ENCODE measurements at regions not wholly inside any gene's neighbourhood (a gene's known extent, or its start where the extent isn't known, plus 50 kb on each side); places are given as distances from the start of the nearest gene placed in this dataset.

DNA sequence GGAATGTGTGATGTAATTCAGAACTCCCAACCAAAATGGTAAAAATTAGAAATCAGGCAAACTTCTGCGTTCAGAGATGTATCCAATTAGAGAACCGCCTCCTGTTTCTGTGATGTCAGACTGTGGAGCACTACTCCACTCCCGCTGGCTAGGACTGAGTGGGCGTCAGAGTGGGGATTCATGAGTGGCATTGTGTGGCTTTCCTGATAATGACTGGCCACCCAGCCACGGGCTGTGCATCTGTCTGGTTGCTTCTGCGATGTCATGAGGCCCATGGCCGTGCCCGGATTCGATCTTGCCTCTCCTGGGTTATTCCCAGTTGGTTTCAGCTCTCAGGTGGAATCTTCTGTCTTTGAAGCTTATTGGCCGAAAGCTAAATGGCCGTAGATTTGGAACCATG lies 87.1 kb upstream of the KCNA1 start:
- Histone ChIP-seq H3K9me3 (ENCODE audit: control insufficient read depth in 2 of 2, insufficient read depth in 1 of 2, low read length in 1 of 2) (no peaks in the 10 kb centered on the region), H3K27ac (ENCODE audit: low read depth in 1 of 2, low read length in 1 of 2) (no peak overlapping the region), H3K36me3 (ENCODE audit: control insufficient read depth in 2 of 2, insufficient read depth in 2 of 2, low read length in 1 of 2) (no peaks in the 10 kb centered on the region), H3K27me3 (ENCODE audit: control insufficient read depth in 2 of 2, insufficient read depth in 1 of 2, low read length in 1 of 2) (no peaks in the 10 kb centered on the region), H3K4me3 (ENCODE audit: low read length in 2 of 2) (no peak overlapping the region), H3K4me1 (ENCODE audit: control insufficient read depth in 2 of 2, insufficient read depth in 2 of 2, low read length in 2 of 2) (peaks cover 31 to 45% of the 10 kb centered on the region in 2 donors)
- WGBS: 96% methylated on average over 11 of the region's 11 CpGs
- no peak for DNase-seq (ENCODE audit: low read depth in 6 of 9, low spot score in 9 of 9)

DNA sequence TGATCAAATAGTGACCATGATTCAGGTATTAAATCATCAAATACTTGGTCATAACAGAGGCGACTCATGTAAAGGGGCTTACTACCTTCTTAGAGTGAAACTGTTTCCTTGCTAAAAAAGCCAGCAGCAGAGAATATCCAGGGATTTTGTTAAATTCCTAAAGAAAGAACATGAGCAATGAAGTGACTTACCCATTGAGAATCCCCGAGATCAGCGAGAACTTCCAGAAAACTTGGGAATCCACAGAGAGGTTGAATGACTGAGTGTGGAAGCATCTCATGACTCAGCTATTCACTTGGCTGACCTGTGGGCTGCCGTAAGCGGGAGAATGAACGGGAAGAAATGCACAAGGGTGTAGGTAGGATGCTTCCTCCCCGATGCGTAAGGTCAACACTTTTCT lies 85.3 kb upstream of the KCNA1 start:
- Histone ChIP-seq H3K9me3 (ENCODE audit: control insufficient read depth in 2 of 2, insufficient read depth in 1 of 2, low read length in 1 of 2) (no peaks in the 10 kb centered on the region), H3K36me3 (ENCODE audit: control insufficient read depth in 2 of 2, insufficient read depth in 2 of 2, low read length in 1 of 2) (no peaks in the 10 kb centered on the region), H3K4me3 (ENCODE audit: low read length in 2 of 2) (no peak overlapping the region), H3K27ac (ENCODE audit: low read depth in 1 of 2, low read length in 1 of 2) (no peak overlapping the region), H3K4me1 (ENCODE audit: control insufficient read depth in 2 of 2, insufficient read depth in 2 of 2, low read length in 2 of 2) (peaks cover 37 to 46% of the 10 kb centered on the region in 2 donors), H3K27me3 (ENCODE audit: control insufficient read depth in 2 of 2, insufficient read depth in 1 of 2, low read length in 1 of 2) (no peaks in the 10 kb centered on the region)
- DNase-seq (ENCODE audit: low read depth in 6 of 9, low spot score in 9 of 9): no peak
- WGBS: 97% methylated on average over 8 of the region's 8 CpGs

DNA sequence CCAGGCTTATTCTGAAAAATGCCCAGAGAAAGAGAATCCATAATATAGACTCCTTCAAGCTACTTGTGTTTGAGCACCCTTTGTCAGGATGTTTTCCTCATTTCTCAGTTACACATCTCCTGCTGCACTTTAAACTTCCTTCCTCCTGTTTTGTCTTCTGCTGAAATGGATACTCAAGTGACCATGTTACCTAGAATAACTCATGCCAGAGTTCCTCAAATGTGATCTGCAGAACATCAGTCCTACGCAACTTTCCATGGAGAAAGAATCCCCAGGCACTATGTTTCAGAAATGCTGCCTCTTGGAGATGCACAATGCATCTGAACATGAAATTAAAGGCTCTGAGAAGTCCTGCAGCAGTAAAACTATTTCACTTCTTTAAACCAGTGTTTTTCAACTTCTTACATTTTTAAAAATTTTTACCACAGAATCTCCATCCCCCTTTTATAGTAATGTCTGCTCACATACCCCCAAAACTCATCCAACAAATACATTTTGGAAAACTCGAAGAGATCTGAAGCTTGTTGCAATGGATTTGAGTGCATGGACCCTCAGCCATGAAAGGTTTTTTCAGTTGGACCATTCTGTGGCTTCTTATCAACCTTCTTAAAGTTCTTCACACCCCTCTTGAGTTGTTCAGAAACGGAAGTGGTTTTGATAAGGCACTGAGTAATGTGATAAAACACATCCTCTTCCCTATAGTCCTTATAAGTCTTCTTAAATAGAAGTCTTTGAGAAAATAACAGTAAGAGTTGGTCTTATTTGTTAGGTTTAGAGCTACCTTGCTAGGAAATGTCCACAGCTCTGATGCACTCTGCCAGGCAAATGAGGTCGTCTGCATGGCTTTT lies 84.5 kb upstream of the KCNA1 start:
- peak overlapping the region in 1 of 2 donors; percentile 62 for H3K27ac ChIP-seq (ENCODE audit: low read depth in 1 of 2, low read length in 1 of 2)
- 33% methylated on average over 4 of the region's 4 CpGs for WGBS
- peaks cover 0 to under 1% of the 10 kb centered on the region in 2 donors for H3K27me3 ChIP-seq (ENCODE audit: control insufficient read depth in 2 of 2, insufficient read depth in 1 of 2, low read length in 1 of 2)

DNA sequence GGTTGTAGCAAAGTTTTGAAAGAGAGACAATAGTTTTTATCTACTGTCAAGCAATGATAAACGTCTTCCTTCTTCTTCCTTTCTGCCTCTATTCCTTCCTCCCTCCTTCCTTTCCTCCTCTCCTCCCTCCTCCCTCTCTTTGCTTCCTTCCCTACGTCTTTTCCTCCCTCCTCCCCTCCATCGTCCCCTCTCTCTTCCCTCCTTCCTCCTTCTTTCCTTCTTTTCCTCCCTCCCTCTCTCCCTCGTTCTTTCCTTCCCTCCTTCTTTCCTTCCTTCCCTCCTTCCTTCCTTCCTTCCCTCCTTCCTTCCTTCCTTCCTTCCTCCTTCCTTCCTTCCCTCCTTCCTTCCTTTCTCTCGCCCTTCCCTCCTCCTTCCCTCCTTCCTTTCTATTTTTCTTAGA lies 82.8 kb upstream of the KCNA1 start:
- H3K4me1 ChIP-seq (ENCODE audit: control insufficient read depth in 2 of 2, insufficient read depth in 2 of 2, low read length in 2 of 2): peaks cover 44 to 60% of the 10 kb centered on the region in 2 donors
- 77% methylated on average over 5 of the region's 5 CpGs for WGBS
- no peak overlapping the region for H3K4me3 ChIP-seq (ENCODE audit: low read length in 2 of 2)
- no peaks in the 10 kb centered on the region for H3K36me3 ChIP-seq (ENCODE audit: control insufficient read depth in 2 of 2, insufficient read depth in 2 of 2, low read length in 1 of 2)
- DNase-seq (ENCODE audit: low read depth in 6 of 9, low spot score in 9 of 9): no peak
- H3K9me3 ChIP-seq (ENCODE audit: control insufficient read depth in 2 of 2, insufficient read depth in 1 of 2, low read length in 1 of 2): no peaks in the 10 kb centered on the region
- H3K27me3 ChIP-seq (ENCODE audit: control insufficient read depth in 2 of 2, insufficient read depth in 1 of 2, low read length in 1 of 2): peaks cover 0 to 2% of the 10 kb centered on the region in 2 donors
- H3K27ac ChIP-seq (ENCODE audit: low read depth in 1 of 2, low read length in 1 of 2): no peak overlapping the region

More for the DNA sequence above, 84.5 kb upstream of the KCNA1 start:
- Histone ChIP-seq H3K36me3 (ENCODE audit: control insufficient read depth in 2 of 2, insufficient read depth in 2 of 2, low read length in 1 of 2) (no peaks in the 10 kb centered on the region), H3K9me3 (ENCODE audit: control insufficient read depth in 2 of 2, insufficient read depth in 1 of 2, low read length in 1 of 2) (no peaks in the 10 kb centered on the region), H3K4me3 (ENCODE audit: low read length in 2 of 2) (no peak overlapping the region), H3K4me1 (ENCODE audit: control insufficient read depth in 2 of 2, insufficient read depth in 2 of 2, low read length in 2 of 2) (peaks cover 42 to 49% of the 10 kb centered on the region in 2 donors)
- peak in 3 of 9 donors; percentile 38 to 76 (median 46) for DNase-seq (ENCODE audit: low read depth in 6 of 9, low spot score in 9 of 9)

DNA sequence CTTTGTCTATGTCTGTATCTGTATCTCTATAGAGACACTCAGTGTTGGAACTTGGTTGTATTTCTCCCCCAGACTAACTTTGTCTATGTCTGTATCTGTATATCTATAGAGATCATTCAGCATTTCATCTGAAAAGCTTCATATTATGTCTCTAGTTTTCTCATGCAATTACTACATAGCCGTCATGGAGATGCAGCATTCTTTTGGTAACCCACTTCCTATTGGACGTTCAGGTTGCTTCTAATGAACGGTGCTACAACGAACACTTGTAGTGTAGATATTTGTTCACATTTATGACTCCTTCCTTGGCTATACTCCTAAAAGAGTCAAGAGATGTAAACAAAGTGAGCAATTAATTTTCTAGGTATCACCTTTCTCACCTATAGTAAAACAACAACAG lies 81.5 kb upstream of the KCNA1 start:
- Histone ChIP-seq H3K4me1 (ENCODE audit: control insufficient read depth in 2 of 2, insufficient read depth in 2 of 2, low read length in 2 of 2) (peaks cover 44 to 60% of the 10 kb centered on the region in 2 donors), H3K27me3 (ENCODE audit: control insufficient read depth in 2 of 2, insufficient read depth in 1 of 2, low read length in 1 of 2) (peaks cover 0 to 2% of the 10 kb centered on the region in 2 donors), H3K36me3 (ENCODE audit: control insufficient read depth in 2 of 2, insufficient read depth in 2 of 2, low read length in 1 of 2) (no peaks in the 10 kb centered on the region), H3K4me3 (ENCODE audit: low read length in 2 of 2) (peak overlapping the region in 1 of 2 donors; percentile 28), H3K9me3 (ENCODE audit: control insufficient read depth in 2 of 2, insufficient read depth in 1 of 2, low read length in 1 of 2) (peaks cover 0 to 2% of the 10 kb centered on the region in 2 donors), H3K27ac (ENCODE audit: low read depth in 1 of 2, low read length in 1 of 2) (peak overlapping the region in 1 of 2 donors; percentile 39)
- WGBS: 5% methylated on average over 4 of the region's 4 CpGs
- no peak for DNase-seq (ENCODE audit: low read depth in 6 of 9, low spot score in 9 of 9)

DNA sequence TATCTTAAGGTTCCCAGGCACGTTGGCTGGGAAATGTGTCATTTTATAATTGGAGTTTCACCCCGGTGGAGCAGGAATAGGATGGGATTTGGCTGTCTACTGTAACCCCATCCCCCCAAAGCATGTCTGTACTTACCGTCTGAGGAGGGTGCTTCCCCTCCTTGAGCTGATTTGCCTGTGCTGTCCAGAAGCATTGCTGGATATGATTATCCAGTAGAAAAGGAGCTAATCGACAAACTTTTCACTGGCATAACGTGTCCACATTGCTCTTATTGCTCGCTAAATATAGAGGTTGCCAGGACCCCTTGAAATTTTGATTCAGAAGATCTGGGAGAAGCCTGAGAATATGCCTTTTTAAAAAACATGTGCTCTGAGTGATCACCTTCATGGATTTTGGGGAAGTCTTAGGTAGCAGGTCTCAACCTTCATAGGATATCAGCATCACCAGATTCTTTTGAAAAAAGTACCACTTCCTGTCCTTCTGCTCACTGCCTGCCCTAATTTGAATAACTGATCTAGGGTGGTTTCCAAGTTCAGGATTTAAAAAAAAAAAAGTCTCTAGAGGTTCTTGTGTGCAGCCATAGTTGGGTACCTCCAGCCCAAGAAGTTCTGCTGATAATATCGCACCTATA lies 80.4 kb upstream of the KCNA1 start:
- Histone ChIP-seq H3K4me3 (ENCODE audit: low read length in 2 of 2) (peak overlapping the region; percentile 28 to 32), H3K9me3 (ENCODE audit: control insufficient read depth in 2 of 2, insufficient read depth in 1 of 2, low read length in 1 of 2) (peaks cover 0 to 3% of the 10 kb centered on the region in 2 donors), H3K36me3 (ENCODE audit: control insufficient read depth in 2 of 2, insufficient read depth in 2 of 2, low read length in 1 of 2) (no peaks in the 10 kb centered on the region), H3K4me1 (ENCODE audit: control insufficient read depth in 2 of 2, insufficient read depth in 2 of 2, low read length in 2 of 2) (peaks cover 47 to 60% of the 10 kb centered on the region in 2 donors), H3K27ac (ENCODE audit: low read depth in 1 of 2, low read length in 1 of 2) (peak overlapping the region in 1 of 2 donors; percentile 75), H3K27me3 (ENCODE audit: control insufficient read depth in 2 of 2, insufficient read depth in 1 of 2, low read length in 1 of 2) (peaks cover 0 to 2% of the 10 kb centered on the region in 2 donors)
- WGBS: 6% methylated on average over 7 of the region's 7 CpGs
- peak in 3 of 9 donors; percentile 25 to 72 (median 33) for DNase-seq (ENCODE audit: low read depth in 6 of 9, low spot score in 9 of 9)

DNA sequence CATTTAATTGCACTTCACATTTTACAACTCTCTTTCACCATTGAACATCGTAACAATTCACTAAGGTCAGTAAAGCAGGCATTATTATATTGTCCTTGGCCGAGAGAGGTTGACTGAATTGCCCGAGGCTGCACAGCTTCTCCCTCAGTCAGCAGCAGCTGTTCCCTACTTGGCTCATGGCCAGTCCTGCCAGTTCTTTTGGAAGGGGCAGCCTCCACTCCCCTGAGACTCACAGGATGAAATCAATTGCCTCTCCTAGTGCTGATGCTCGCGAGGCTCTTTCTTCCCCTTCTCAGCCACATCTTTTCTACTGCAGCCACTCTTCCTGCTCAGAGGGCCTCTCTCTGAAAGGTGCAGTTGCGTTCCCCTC lies 79.9 kb upstream of the KCNA1 start:
- peak overlapping the region in 1 of 2 donors; percentile 32 for H3K4me3 ChIP-seq (ENCODE audit: low read length in 2 of 2)
- peaks cover 47 to 60% of the 10 kb centered on the region in 2 donors for H3K4me1 ChIP-seq (ENCODE audit: control insufficient read depth in 2 of 2, insufficient read depth in 2 of 2, low read length in 2 of 2)
- DNase-seq (ENCODE audit: low read depth in 6 of 9, low spot score in 9 of 9): no peak
- H3K27ac ChIP-seq (ENCODE audit: low read depth in 1 of 2, low read length in 1 of 2): peak overlapping the region; percentile 13 to 21
- no peaks in the 10 kb centered on the region for H3K36me3 ChIP-seq (ENCODE audit: control insufficient read depth in 2 of 2, insufficient read depth in 2 of 2, low read length in 1 of 2)
- H3K9me3 ChIP-seq (ENCODE audit: control insufficient read depth in 2 of 2, insufficient read depth in 1 of 2, low read length in 1 of 2): peaks cover 0 to 3% of the 10 kb centered on the region in 2 donors
- WGBS: 8% methylated on average over 6 of the region's 6 CpGs
- peaks cover 0 to 2% of the 10 kb centered on the region in 2 donors for H3K27me3 ChIP-seq (ENCODE audit: control insufficient read depth in 2 of 2, insufficient read depth in 1 of 2, low read length in 1 of 2)

DNA sequence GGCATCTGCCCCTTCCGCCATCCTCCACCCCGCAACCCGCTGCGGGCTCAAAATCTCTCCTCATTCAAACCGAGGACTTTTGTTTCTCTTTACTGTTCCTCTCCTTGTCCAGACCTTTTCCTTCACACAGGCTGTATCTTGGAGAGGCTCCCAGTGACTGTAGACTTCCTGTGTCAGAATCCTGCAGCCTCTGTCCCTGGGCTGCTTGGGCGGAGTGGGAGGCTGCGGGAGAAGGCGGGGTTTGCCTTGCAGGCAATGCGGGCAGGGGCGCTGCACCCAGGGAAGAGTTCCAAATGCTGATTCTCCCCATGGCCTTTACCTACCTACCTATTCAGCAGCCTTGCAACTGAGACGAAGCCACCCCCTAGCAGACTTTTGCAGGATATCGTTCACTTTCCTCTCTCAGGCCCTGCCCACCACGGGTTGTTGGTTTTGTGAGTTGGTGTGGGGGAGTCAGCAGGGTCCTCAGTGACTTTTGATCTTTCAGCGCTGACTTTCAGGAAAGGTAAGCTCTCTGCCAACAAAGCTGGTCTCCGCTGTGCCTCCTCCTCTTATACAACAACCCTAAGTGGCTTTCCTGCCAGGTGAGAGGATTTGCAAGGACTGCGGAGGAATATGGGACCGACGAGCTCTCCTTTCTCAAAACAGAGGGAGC lies 79.0 kb upstream of the KCNA1 start:
- no peak overlapping the region for H3K27ac ChIP-seq (ENCODE audit: low read depth in 1 of 2, low read length in 1 of 2)
- no peak for DNase-seq (ENCODE audit: low read depth in 6 of 9, low spot score in 9 of 9)

DNA sequence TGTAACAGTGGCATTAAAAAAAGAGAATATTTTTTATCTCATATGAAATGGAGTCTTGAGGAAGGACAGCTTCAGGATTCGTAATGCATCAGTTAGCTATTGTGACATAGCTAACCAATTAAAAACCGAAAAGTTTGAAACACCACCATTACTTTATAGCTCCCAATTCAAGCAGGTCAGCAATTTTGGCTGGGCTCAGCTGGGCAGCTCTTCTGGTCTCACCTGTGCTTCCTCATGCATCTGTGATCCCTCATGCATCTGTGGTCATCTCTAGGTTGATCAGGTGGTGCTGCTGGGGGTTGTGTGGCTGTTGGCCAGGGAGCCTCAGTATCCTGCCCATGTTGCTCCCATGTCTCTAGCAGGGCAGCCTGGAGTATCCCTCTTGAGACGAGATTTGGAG lies 76.7 kb upstream of the KCNA1 start:
- Histone ChIP-seq H3K27me3 (ENCODE audit: control insufficient read depth in 2 of 2, insufficient read depth in 1 of 2, low read length in 1 of 2) (peaks cover 0 to 2% of the 10 kb centered on the region in 2 donors), H3K4me3 (ENCODE audit: low read length in 2 of 2) (no peak overlapping the region), H3K4me1 (ENCODE audit: control insufficient read depth in 2 of 2, insufficient read depth in 2 of 2, low read length in 2 of 2) (peaks cover 26 to 32% of the 10 kb centered on the region in 2 donors), H3K9me3 (ENCODE audit: control insufficient read depth in 2 of 2, insufficient read depth in 1 of 2, low read length in 1 of 2) (peaks cover 0 to 3% of the 10 kb centered on the region in 2 donors), H3K36me3 (ENCODE audit: control insufficient read depth in 2 of 2, insufficient read depth in 2 of 2, low read length in 1 of 2) (no peaks in the 10 kb centered on the region), H3K27ac (ENCODE audit: low read depth in 1 of 2, low read length in 1 of 2) (no peak overlapping the region)
- 97% methylated on average over 3 of the region's 3 CpGs for WGBS
- DNase-seq (ENCODE audit: low read depth in 6 of 9, low spot score in 9 of 9): no peak

More for the DNA sequence above, 79.0 kb upstream of the KCNA1 start:
- peaks cover 0 to 2% of the 10 kb centered on the region in 2 donors for H3K27me3 ChIP-seq (ENCODE audit: control insufficient read depth in 2 of 2, insufficient read depth in 1 of 2, low read length in 1 of 2)
- no peak overlapping the region for H3K4me3 ChIP-seq (ENCODE audit: low read length in 2 of 2)
- H3K36me3 ChIP-seq (ENCODE audit: control insufficient read depth in 2 of 2, insufficient read depth in 2 of 2, low read length in 1 of 2): no peaks in the 10 kb centered on the region
- 73% methylated on average over 18 of the region's 18 CpGs for WGBS
- H3K4me1 ChIP-seq (ENCODE audit: control insufficient read depth in 2 of 2, insufficient read depth in 2 of 2, low read length in 2 of 2): peaks cover 39 to 53% of the 10 kb centered on the region in 2 donors
- peaks cover 0 to 3% of the 10 kb centered on the region in 2 donors for H3K9me3 ChIP-seq (ENCODE audit: control insufficient read depth in 2 of 2, insufficient read depth in 1 of 2, low read length in 1 of 2)
